ENCODE measurements at regions not wholly inside any gene's neighbourhood (a gene's known extent, or its start where the extent isn't known, plus 50 kb on each side); places are given as distances from the start of the nearest gene placed in this dataset.

GRCh38 chr5:136420168-136420898 lies 55.0 kb upstream of the TRPC7 start:
- TF ChIP-seq EZH2phosphoT487 (IDR thresholded peaks at IDR 0.05; ENCODE audit: borderline replicate concordance) (no peak), CTCF (conservative IDR thresholded peaks at IDR 0.05; ENCODE audit: low read length) (no peak)
- H3K4me3 ChIP-seq (ENCODE audit: low read length, poor library complexity, severe bottlenecking), result no peak overlapping the region
- no peaks in the 10 kb centered on the region for H3K36me3 ChIP-seq (ENCODE audit: insufficient read depth, low read length)
- H3K4me1 ChIP-seq (ENCODE audit: insufficient read depth, low read length, poor library complexity, severe bottlenecking), result no peaks in the 10 kb centered on the region
- no peaks in the 10 kb centered on the region for H3K79me2 ChIP-seq (ENCODE audit: insufficient read depth, low read length)
- H3K9me2 ChIP-seq (replicated peaks; ENCODE audit: low read depth, low read length), result no peaks in the 10 kb centered on the region
- no peak overlapping the region for H3K9ac ChIP-seq (ENCODE audit: low read depth, low read length, poor library complexity, severe bottlenecking)
- H3F3A ChIP-seq (ENCODE audit: low read depth), result no peaks in the 10 kb centered on the region
- no peaks in the 10 kb centered on the region for H3K27me3 ChIP-seq (ENCODE audit: insufficient read depth, low read length, poor library complexity, severe bottlenecking)
- H3K4me2 ChIP-seq (ENCODE audit: low read depth, low read length, poor library complexity, severe bottlenecking), result no peak overlapping the region
- H4K20me1 ChIP-seq (ENCODE audit: insufficient read depth, low read length, poor library complexity, severe bottlenecking), result no peaks in the 10 kb centered on the region
- H2AFZ ChIP-seq (ENCODE audit: low read length), result no peak overlapping the region
- no peaks in the 10 kb centered on the region for H3K9me3 ChIP-seq (ENCODE audit: insufficient read depth, low read depth, low read length)

GRCh38 chr5:136418301-136418700 lies 53.0 kb upstream of the TRPC7 start:
- Histone ChIP-seq H3K9me2 (replicated peaks; ENCODE audit: low read depth, low read length) (no peaks in the 10 kb centered on the region), H3K27me3 (ENCODE audit: insufficient read depth, low read length, poor library complexity, severe bottlenecking) (no peaks in the 10 kb centered on the region), H4K20me1 (ENCODE audit: insufficient read depth, low read length, poor library complexity, severe bottlenecking) (no peaks in the 10 kb centered on the region), H3K4me1 (ENCODE audit: insufficient read depth, low read length, poor library complexity, severe bottlenecking) (no peaks in the 10 kb centered on the region), H3K36me3 (ENCODE audit: insufficient read depth, low read length) (no peaks in the 10 kb centered on the region), H3K9me3 (ENCODE audit: insufficient read depth, low read depth, low read length) (no peaks in the 10 kb centered on the region), H3K4me3 (ENCODE audit: low read length, poor library complexity, severe bottlenecking) (no peak overlapping the region), H3K4me2 (ENCODE audit: low read depth, low read length, poor library complexity, severe bottlenecking) (no peak overlapping the region), H3K9ac (ENCODE audit: low read depth, low read length, poor library complexity, severe bottlenecking) (no peak overlapping the region), H2AFZ (ENCODE audit: low read length) (no peak overlapping the region), H3K79me2 (ENCODE audit: insufficient read depth, low read length) (no peaks in the 10 kb centered on the region), H3F3A (ENCODE audit: low read depth) (no peaks in the 10 kb centered on the region)
- TF ChIP-seq CTCF (conservative IDR thresholded peaks at IDR 0.05; ENCODE audit: low read length), result no peak
- no peak for TF ChIP-seq EZH2phosphoT487 (IDR thresholded peaks at IDR 0.05; ENCODE audit: borderline replicate concordance)

Measured in Loucy (cell line).